ENCODE measurements at regions not wholly inside any gene's neighbourhood (a gene's known extent, or its start where the extent isn't known, plus 50 kb on each side); places are given as distances from the start of the nearest gene placed in this dataset.

- peak; percentile 98 for TF ChIP-seq ZNF592 (IDR thresholded peaks at IDR 0.05)
- TF ChIP-seq ATF3 (IDR thresholded peaks at IDR 0.05; ENCODE audit: borderline replicate concordance, extremely low read depth, low read depth, low read length), result no peak
- peak; percentile 51 for TF ChIP-seq E4F1 (IDR thresholded peaks at IDR 0.05; ENCODE audit: borderline replicate concordance, partially characterized antibody)
- no peak for TF ChIP-seq E2F4 (IDR thresholded peaks at IDR 0.05; ENCODE audit: low read depth, low read length)
- TF ChIP-seq ZBTB33 (IDR thresholded peaks at IDR 0.05), result no peak
- TF ChIP-seq SIN3A (IDR thresholded peaks at IDR 0.05; ENCODE audit: low read depth, low read length), result peak; percentile 69; the same call in 1 of the 2 replicates
- peak; percentile 100 for TF ChIP-seq IKZF1 (conservative IDR thresholded peaks at IDR 0.05)
- TF ChIP-seq SMAD5 (IDR thresholded peaks at IDR 0.05; ENCODE audit: low read depth), result no peak
- peak; percentile 94 for TF ChIP-seq JUND (IDR thresholded peaks at IDR 0.05; ENCODE audit: low read depth, low read length)
- no peak for TF ChIP-seq SIX5 (IDR thresholded peaks at IDR 0.05; ENCODE audit: low read depth, low read length, severe bottlenecking)
- TF ChIP-seq EED (IDR thresholded peaks at IDR 0.05; ENCODE audit: low read depth), result peak; percentile 99
- no peak for TF ChIP-seq NFIC (IDR thresholded peaks at IDR 0.05; ENCODE audit: low read depth, low read length)
- no peak for TF ChIP-seq FOS (IDR thresholded peaks at IDR 0.05; ENCODE audit: borderline replicate concordance, extremely low read depth, insufficient read length)
- no peak for TF ChIP-seq NFYB (IDR thresholded peaks at IDR 0.05; ENCODE audit: insufficient read depth, low read depth, low read length)
- peak in 1 of 2 experiments; percentile 98; a peak in 2 of 4 replicates for TF ChIP-seq ETV6 (conservative IDR thresholded peaks at IDR 0.05 in 1 of 2, IDR thresholded peaks at IDR 0.05 in 1 of 2; ENCODE audit: borderline replicate concordance in 1 of 2, low read depth in 1 of 2)
- TF ChIP-seq HCFC1 (IDR thresholded peaks at IDR 0.05; ENCODE audit: low read length), result peak; percentile 40; the same call in 1 of the 2 replicates
- TF ChIP-seq KAT2A (conservative IDR thresholded peaks at IDR 0.05; ENCODE audit: control insufficient read depth, low read depth, low read length), result no peak
- TF ChIP-seq BMI1 (IDR thresholded peaks at IDR 0.05; ENCODE audit: borderline replicate concordance), result peak; percentile 95
- TF ChIP-seq RAD51 (IDR thresholded peaks at IDR 0.05), result peak; percentile 76
Measured at GRCh38 chr10:110356628-110357245, 52.0 kb upstream of the SMNDC1 start (continued).
